RWPE2 (cell line): ENCODE measurements at regions not wholly inside any gene's neighbourhood (a gene's known extent, or its start where the extent isn't known, plus 50 kb on each side); places are given as distances from the start of the nearest gene placed in this dataset.

ENCODE experiments used
- ATAC-seq: fragments of 200-7000 bp; cut with Tn5 transposase; 3 replicates; pipeline ENCODE4 v1.9.1; 2021; ENCODE audit warnings: low read depth
- DNase-seq: peaks from one replicate; pipeline ENCODE4 v3.0.0-alpha.2; 2020; ENCODE audit warnings: low spot score
- H3K27ac ChIP-seq: fragments of 450-650 bp; 2 replicates; pipeline ENCODE4 v1.5.1; 2017; ENCODE audit warnings: mild to moderate bottlenecking; ENCODE audit not compliant: poor library complexity, severe bottlenecking
- H3K27me3 ChIP-seq: fragments of 250-450 bp; sonication (Bioruptor Pico); 2 replicates; pipeline ENCODE4 v1.5.1; 2021; ENCODE audit warnings: mild to moderate bottlenecking, moderate library complexity; ENCODE audit not compliant: insufficient read depth, poor library complexity, severe bottlenecking
- H3K36me3 ChIP-seq: fragments of 250-450 bp; sonication (Bioruptor Pico); 2 replicates; pipeline ENCODE4 v1.5.1; 2020; ENCODE audit warnings: low read depth, mild to moderate bottlenecking, moderate library complexity
- H3K4me1 ChIP-seq: fragments of 250-450 bp; sonication (Bioruptor Pico); 2 replicates; pipeline ENCODE4 v1.5.1; 2021; ENCODE audit warnings: mild to moderate bottlenecking, moderate library complexity; ENCODE audit not compliant: insufficient read depth, poor library complexity, severe bottlenecking
- H3K4me3 ChIP-seq: fragments of 250-450 bp; sonication (Bioruptor Pico); 2 replicates; pipeline ENCODE4 v1.5.1; 2021; ENCODE audit warnings: mild to moderate bottlenecking, moderate library complexity; ENCODE audit not compliant: severe bottlenecking
- H3K9me3 ChIP-seq: fragments of 250-450 bp; sonication (Bioruptor Pico); 2 replicates; pipeline ENCODE4 v1.5.1; 2021; ENCODE audit warnings: mild to moderate bottlenecking, moderate library complexity; ENCODE audit not compliant: severe bottlenecking
- TF ChIP-seq, protein P1 (sequence below): fragments of 450-650 bp; IDR thresholded peaks from one replicate; pipeline ENCODE4 v1.5.1; 2017; ENCODE audit warnings: mild to moderate bottlenecking, moderate library complexity; ENCODE audit not compliant: poor library complexity, severe bottlenecking

DNA sequence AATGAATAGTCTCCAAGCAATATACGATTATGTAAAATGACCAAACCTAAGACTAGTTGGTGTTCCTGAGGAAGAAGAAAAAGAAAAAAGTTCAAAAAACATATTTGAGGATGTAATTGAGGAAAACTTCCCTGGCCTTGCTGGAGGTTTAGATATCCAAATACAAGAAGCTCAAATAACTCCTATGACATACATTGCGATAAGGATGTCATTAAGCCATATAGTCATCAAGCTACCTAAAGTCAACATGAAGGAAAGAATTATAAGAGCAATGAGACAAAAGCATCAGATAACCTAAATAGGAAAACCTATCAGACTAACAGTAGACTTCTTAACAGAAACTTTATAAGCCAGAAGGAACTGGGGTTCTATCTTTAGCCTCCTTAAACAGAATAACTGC lies 231.1 kb downstream of the TUSC7 start:
- Histone ChIP-seq H3K36me3 (no peaks in the 10 kb centered on the region), H3K4me1 (peaks cover 7% of the 10 kb centered on the region), H3K4me3 (no peak overlapping the region), H3K27ac (no peak overlapping the region), H3K27me3 (no peaks in the 10 kb centered on the region), H3K9me3 (no peaks in the 10 kb centered on the region)
- DNase-seq (no peak), ATAC-seq (no peak)
- TF ChIP-seq, protein P1, sequence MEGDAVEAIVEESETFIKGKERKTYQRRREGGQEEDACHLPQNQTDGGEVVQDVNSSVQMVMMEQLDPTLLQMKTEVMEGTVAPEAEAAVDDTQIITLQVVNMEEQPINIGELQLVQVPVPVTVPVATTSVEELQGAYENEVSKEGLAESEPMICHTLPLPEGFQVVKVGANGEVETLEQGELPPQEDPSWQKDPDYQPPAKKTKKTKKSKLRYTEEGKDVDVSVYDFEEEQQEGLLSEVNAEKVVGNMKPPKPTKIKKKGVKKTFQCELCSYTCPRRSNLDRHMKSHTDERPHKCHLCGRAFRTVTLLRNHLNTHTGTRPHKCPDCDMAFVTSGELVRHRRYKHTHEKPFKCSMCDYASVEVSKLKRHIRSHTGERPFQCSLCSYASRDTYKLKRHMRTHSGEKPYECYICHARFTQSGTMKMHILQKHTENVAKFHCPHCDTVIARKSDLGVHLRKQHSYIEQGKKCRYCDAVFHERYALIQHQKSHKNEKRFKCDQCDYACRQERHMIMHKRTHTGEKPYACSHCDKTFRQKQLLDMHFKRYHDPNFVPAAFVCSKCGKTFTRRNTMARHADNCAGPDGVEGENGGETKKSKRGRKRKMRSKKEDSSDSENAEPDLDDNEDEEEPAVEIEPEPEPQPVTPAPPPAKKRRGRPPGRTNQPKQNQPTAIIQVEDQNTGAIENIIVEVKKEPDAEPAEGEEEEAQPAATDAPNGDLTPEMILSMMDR, result no peak

DNA sequence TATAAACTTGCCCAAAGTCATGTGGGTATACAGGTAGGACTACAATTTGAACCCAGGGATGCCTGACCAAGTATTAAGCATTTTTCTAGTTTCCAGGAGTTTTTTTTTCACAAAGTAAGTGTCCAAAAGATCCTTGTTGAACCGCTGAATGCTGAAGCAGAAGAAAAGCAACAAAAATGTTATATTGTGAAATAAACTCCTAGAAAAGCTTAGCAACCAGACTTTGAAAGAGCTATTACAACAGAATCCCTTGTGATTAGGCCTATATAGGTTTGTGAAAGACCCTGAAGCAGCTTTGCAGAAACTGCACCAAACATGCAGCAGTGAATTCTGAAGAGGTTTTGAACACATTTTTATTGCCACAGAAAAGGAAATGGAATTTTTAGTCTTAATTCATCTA lies 236.8 kb downstream of the TUSC7 start:
- ATAC-seq (no peak), DNase-seq (no peak)
- Histone ChIP-seq H3K36me3 (no peaks in the 10 kb centered on the region), H3K9me3 (no peaks in the 10 kb centered on the region), H3K4me3 (no peak overlapping the region), H3K27me3 (no peaks in the 10 kb centered on the region), H3K4me1 (no peaks in the 10 kb centered on the region), H3K27ac (no peak overlapping the region)
- TF ChIP-seq, protein P1, result no peak

DNA sequence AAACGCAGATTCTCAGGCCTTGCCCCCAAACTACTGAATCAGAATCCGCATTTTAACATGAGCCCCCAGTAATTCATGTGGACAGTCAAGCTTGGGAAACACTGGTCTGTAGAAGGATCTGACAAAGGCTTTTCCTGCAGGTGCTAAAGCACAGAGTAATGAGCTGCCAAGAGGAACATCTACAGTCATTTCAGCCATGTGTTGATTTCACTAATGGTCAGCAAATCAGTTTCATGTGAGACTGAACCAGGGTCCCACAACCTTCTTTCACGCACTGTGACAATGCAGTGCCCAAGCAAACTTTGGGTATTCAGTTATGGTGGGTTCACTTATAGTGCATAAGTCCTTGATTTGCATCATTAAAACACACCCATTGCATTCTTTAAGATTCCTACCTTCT lies 237.6 kb downstream of the TUSC7 start:
- TF ChIP-seq, protein P1, result no peak
- H3K4me1 ChIP-seq, result no peaks in the 10 kb centered on the region
- DNase-seq (no peak), ATAC-seq (no peak)
- no peak overlapping the region for H3K4me3 ChIP-seq
- H3K27me3 ChIP-seq, result no peaks in the 10 kb centered on the region
- no peak overlapping the region for H3K27ac ChIP-seq
- no peaks in the 10 kb centered on the region for H3K36me3 ChIP-seq
- H3K9me3 ChIP-seq, result no peaks in the 10 kb centered on the region

GRCh38 chr3:116947809-116948208 lies 238.2 kb downstream of the TUSC7 start:
- no peak overlapping the region for H3K27ac ChIP-seq
- no peaks in the 10 kb centered on the region for H3K9me3 ChIP-seq
- no peak overlapping the region for H3K4me3 ChIP-seq
- H3K36me3 ChIP-seq, result no peaks in the 10 kb centered on the region
- ATAC-seq (no peak), DNase-seq (no peak)
- H3K4me1 ChIP-seq, result no peaks in the 10 kb centered on the region
- H3K27me3 ChIP-seq, result no peaks in the 10 kb centered on the region
- TF ChIP-seq, protein P1, result no peak

- no peaks in the 10 kb centered on the region for H3K9me3 ChIP-seq
- TF ChIP-seq, protein P1, result no peak
- no peaks in the 10 kb centered on the region for H3K36me3 ChIP-seq
- ATAC-seq, result no peak
- H3K27ac ChIP-seq, result no peak overlapping the region
- H3K27me3 ChIP-seq, result no peaks in the 10 kb centered on the region
- no peak for DNase-seq
- H3K4me3 ChIP-seq, result no peak overlapping the region
- H3K4me1 ChIP-seq, result no peaks in the 10 kb centered on the region
Observed at GRCh38 chr3:116950301-116951055, 240.9 kb downstream of the TUSC7 start.
